B cell (primary cell): ENCODE measurements at regions not wholly inside any gene's neighbourhood (a gene's known extent, or its start where the extent isn't known, plus 50 kb on each side); places are given as distances from the start of the nearest gene placed in this dataset.

Source experiments
- ATAC-seq: fragments of 200-7000 bp; cut with Tn5 transposase; one replicate; pipeline ENCODE4 v1.10.0; 2021; ENCODE audit warnings: low read depth, mild to moderate bottlenecking, moderate number of reproducible peaks, moderate library complexity
- CTCF ChIA-PET: fragments of 350-600 bp; sonication (Branson Sonifier 250); formaldehyde crosslinking; loops from one replicate; lab custom pipeline; 2021; ENCODE audit warnings: antibody characterized with exemption, inconsistent platforms; lab: Charles Lee
- POLR2A ChIA-PET: fragments of 350-600 bp; sonication (Branson Sonifier 250); formaldehyde crosslinking; loops from one replicate; lab custom pipeline; 2021; ENCODE audit warnings: antibody characterized with exemption; lab: Charles Lee
- DNase-seq: peaks from one replicate; pipeline ENCODE4 v3.0.0; 2013
- H2AFZ ChIP-seq: 2 replicates; pipeline ENCODE4 v1.6.1; 2012; ENCODE audit warnings: mild to moderate bottlenecking, low read depth, low read length; ENCODE audit not compliant: insufficient read depth, poor library complexity, severe bottlenecking
- H3K27ac ChIP-seq, 2 donors: 1 replicate in 1 of 2; 2 replicates in 1 of 2; pipeline ENCODE4 v1.5.1; 2012 to 2013; ENCODE audit warnings: low read length in 2 of 2, mild to moderate bottlenecking in 2 of 2, moderate library complexity in 1 of 2
- H3K27me3 ChIP-seq, 4 experiments: fragments of 200-600 bp in 1 of 4; sonication (generic) in 1 of 4; replicated peaks in 1 of 4; 1 replicate in 2 of 4; 2 replicates in 2 of 4; pipeline versions ENCODE4 v1.6.1 to v1.7.0; 2013 to 2016; ENCODE audit warnings: low read length in 3 of 4, mild to moderate bottlenecking in 2 of 4, mixed read lengths in 1 of 4, moderate library complexity in 1 of 4; ENCODE audit not compliant: insufficient read depth in 4 of 4, control insufficient read depth in 3 of 4; ENCODE audit errors: control extremely low read depth in 1 of 4
- H3K36me3 ChIP-seq, 2 experiments: replicated peaks in 1 of 2; 1 replicate in 1 of 2; 2 replicates in 1 of 2; pipeline versions ENCODE4 v1.6.1 to v1.7.1; 2013; ENCODE audit warnings: low read length in 1 of 2; ENCODE audit not compliant: insufficient read depth in 2 of 2, control insufficient read depth in 1 of 2; ENCODE audit errors: control extremely low read depth in 1 of 2, extremely low read depth in 1 of 2
- H3K4me1 ChIP-seq, 2 donors: fragments of 200-600 bp in 1 of 2; sonication (generic) in 1 of 2; 1 replicate in 1 of 2; 2 replicates in 1 of 2; pipeline versions ENCODE4 v1.5.1 to v1.6.1; 2013 to 2017; ENCODE audit warnings: low read length in 2 of 2; ENCODE audit not compliant: control insufficient read depth in 2 of 2, insufficient read depth in 2 of 2
- H3K4me2 ChIP-seq: replicated peaks from 2 replicates; pipeline ENCODE3; 2012; ENCODE audit warnings: mild to moderate bottlenecking, low read depth, low read length; ENCODE audit not compliant: poor library complexity, severe bottlenecking
- H3K4me3 ChIP-seq, 5 experiments: fragments of 200-600 bp in 1 of 5; sonication (generic) in 1 of 5; 1 replicate in 3 of 5; 2 replicates in 2 of 5; pipeline versions ENCODE4 v1.5.1 to v1.7.0; 2011 to 2016; ENCODE audit warnings: low read length in 4 of 5, mild to moderate bottlenecking in 4 of 5, low read depth in 2 of 5, control low read depth in 1 of 5, moderate library complexity in 1 of 5; ENCODE audit not compliant: insufficient read depth in 1 of 5; ENCODE audit errors: control extremely low read depth in 1 of 5, extremely low read depth in 1 of 5
- H3K79me2 ChIP-seq: fragments of 200-600 bp; sonication (generic); one replicate; pipeline ENCODE4 v1.6.0; 2016; ENCODE audit warnings: low read length; ENCODE audit not compliant: control insufficient read depth, insufficient read depth
- H3K9ac ChIP-seq: fragments of 200-600 bp; sonication (generic); 2 replicates; pipeline ENCODE4 v1.6.1; 2017; ENCODE audit warnings: mild to moderate bottlenecking, low read length, moderate library complexity
- H3K9me3 ChIP-seq, 3 donors: one replicate each; pipeline versions ENCODE4 v1.6.1 to v1.7.1; 2013; ENCODE audit warnings: low read length in 2 of 3; ENCODE audit not compliant: control insufficient read depth in 2 of 3, insufficient read depth in 1 of 3; ENCODE audit errors: control extremely low read depth in 1 of 3
- H4K20me1 ChIP-seq: 2 replicates; pipeline ENCODE4 v1.6.0; 2012; ENCODE audit warnings: mild to moderate bottlenecking, low read length; ENCODE audit not compliant: insufficient read depth, control insufficient read depth, poor library complexity, severe bottlenecking
- H3K27ac Mint-ChIP-seq: one replicate; pipeline ENCODE4 v1.8.0; 2021; ENCODE audit warnings: mixed read lengths
- H3K27me3 Mint-ChIP-seq: one replicate; pipeline ENCODE4 v1.8.0; 2021; ENCODE audit warnings: mixed read lengths
- H3K4me1 Mint-ChIP-seq: one replicate; pipeline ENCODE4 v1.8.0; 2021; ENCODE audit warnings: mixed read lengths
- H3K4me3 Mint-ChIP-seq: one replicate; pipeline ENCODE4 v1.8.0; 2021; ENCODE audit warnings: mixed read lengths
- H3K9me3 Mint-ChIP-seq: one replicate; pipeline ENCODE4 v1.8.0; 2022; ENCODE audit warnings: mixed read lengths; ENCODE audit not compliant: insufficient read depth
- CTCF ChIP-seq: fragments of 200-600 bp; IDR thresholded peaks from one replicate; pipeline ENCODE4 v1.8.0; 2022; ENCODE audit warnings: antibody characterized with exemption, mild to moderate bottlenecking
- EZH2 ChIP-seq: IDR thresholded peaks from 2 replicates; pipeline ENCODE4 v1.6.1; 2012; ENCODE audit warnings: borderline replicate concordance, low read depth, mild to moderate bottlenecking, moderate library complexity, low read length; ENCODE audit not compliant: insufficient read depth, poor library complexity, severe bottlenecking
- WGBS: methylation state at CpG from one replicate; pipeline ENCODE4 v1.1.5; 2013; ENCODE audit warnings: missing lambda C conversion rate; ENCODE audit not compliant: insufficient coverage; 5-methylcytosine and 5-hydroxymethylcytosine counted together
- intact Hi-C: fragments of 100-400 bp; cut with micrococcal nuclease; formaldehyde crosslinking; loops from one replicate; pipeline ENCODE4 v1.10.0; 2022

GRCh38 chr3:55147856-55148720, 220.2 kb upstream of the LRTM1 start:
- DNase-seq (no peak), ATAC-seq (no peak)
- intact Hi-C loops: no loop called here
- no peaks in the 10 kb centered on the region for H3K9me3 Mint-ChIP-seq
- Histone ChIP-seq H4K20me1 (no peaks in the 10 kb centered on the region), H3K4me2 (no peak overlapping the region), H3K9me3 (peaks cover 0 to 5% (median 0%) of the 10 kb centered on the region in 3 donors), H2AFZ (no peak overlapping the region), H3K27me3 (no peaks in the 10 kb centered on the region), H3K79me2 (no peaks in the 10 kb centered on the region), H3K9ac (no peak overlapping the region), H3K4me3 (no peak overlapping the region), H3K36me3 (no peaks in the 10 kb centered on the region), H3K4me1 (no peaks in the 10 kb centered on the region), H3K27ac (no peak overlapping the region)
- TF ChIP-seq CTCF (no peak), EZH2 (no peak)
- no peak overlapping the region for H3K27ac Mint-ChIP-seq
- ChIA-PET CTCF (no interaction called here), POLR2A (no interaction called here)
- 100% methylated on average over 4 of the region's 9 CpGs for WGBS
- no peaks in the 10 kb centered on the region for H3K27me3 Mint-ChIP-seq
- no peak overlapping the region for H3K4me3 Mint-ChIP-seq
- H3K4me1 Mint-ChIP-seq: no peaks in the 10 kb centered on the region

DNA sequence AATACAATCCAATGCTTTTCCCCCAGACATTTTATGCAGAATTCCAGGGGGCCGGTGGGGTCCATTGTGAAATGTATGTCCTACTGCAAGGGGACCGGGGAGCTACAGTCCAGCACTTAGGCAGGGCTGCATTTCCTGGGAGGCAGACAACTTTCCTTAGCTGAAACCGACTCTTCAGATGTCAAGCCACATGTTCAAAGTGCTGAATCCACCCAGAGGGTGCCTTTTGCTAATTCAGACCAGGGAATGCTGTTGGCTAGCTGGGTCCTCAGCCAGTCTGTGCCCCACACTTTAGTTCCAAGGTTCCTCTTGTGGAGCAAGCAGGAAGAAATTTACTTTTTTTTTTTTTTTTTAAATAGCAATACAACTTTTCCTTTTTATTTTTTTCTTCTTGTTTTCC, 219.5 kb upstream of the LRTM1 start:
- 81% methylated on average over 3 of the region's 3 CpGs for WGBS
- ATAC-seq (no peak), DNase-seq (no peak)
- Mint-ChIP-seq H3K9me3 (no peaks in the 10 kb centered on the region), H3K4me3 (no peak overlapping the region), H3K27me3 (no peaks in the 10 kb centered on the region), H3K4me1 (no peaks in the 10 kb centered on the region), H3K27ac (no peak overlapping the region)
- Histone ChIP-seq H2AFZ (no peak overlapping the region), H3K4me1 (no peaks in the 10 kb centered on the region), H3K27ac (no peak overlapping the region), H3K9me3 (peaks cover 0 to 5% (median 0%) of the 10 kb centered on the region in 3 donors), H3K4me2 (no peak overlapping the region), H3K4me3 (no peak overlapping the region), H3K79me2 (no peaks in the 10 kb centered on the region), H3K27me3 (no peaks in the 10 kb centered on the region), H3K9ac (no peak overlapping the region), H4K20me1 (no peaks in the 10 kb centered on the region), H3K36me3 (no peaks in the 10 kb centered on the region)
- ChIA-PET CTCF (no interaction called here), POLR2A (no interaction called here)
- TF ChIP-seq EZH2: no peak
- no peak for TF ChIP-seq CTCF
- intact Hi-C loops: no loop called here
